ENCODE measurements at regions not wholly inside any gene's neighbourhood (a gene's known extent, or its start where the extent isn't known, plus 50 kb on each side); places are given as distances from the start of the nearest gene placed in this dataset.

- no peak for ATAC-seq
- Histone ChIP-seq H3K9ac (ENCODE audit: control insufficient read depth, insufficient read depth, low read length) (no peak overlapping the region), H3K27me3 (replicated peaks in 1 of 2; ENCODE audit: control insufficient read depth in 2 of 2, insufficient read depth in 2 of 2, low read length in 1 of 2) (no peaks in the 10 kb centered on the region), H3K4me1 (ENCODE audit: control insufficient read depth, insufficient read depth, low read length) (no peaks in the 10 kb centered on the region), H2AFZ (ENCODE audit: control insufficient read depth, low read depth, low read length) (no peak overlapping the region), H3K4me2 (ENCODE audit: control insufficient read depth, insufficient read depth) (no peak overlapping the region), H3K4me3 (no peak overlapping the region), H4K20me1 (ENCODE audit: control insufficient read depth, insufficient read depth) (no peaks in the 10 kb centered on the region), H3K27ac (ENCODE audit: control insufficient read depth, insufficient read depth) (no peak overlapping the region), H3K9me3 (replicated peaks; ENCODE audit: control insufficient read depth, insufficient read depth, low read length) (no peaks in the 10 kb centered on the region), H3K79me2 (ENCODE audit: control insufficient read depth, insufficient read depth, low read length) (no peaks in the 10 kb centered on the region), H3K36me3 (ENCODE audit: control insufficient read depth in 2 of 2, insufficient read depth in 2 of 2, low read length in 1 of 2) (no peaks in the 10 kb centered on the region)
- SMC1A ChIA-PET (ENCODE audit: uncharacterized antibody, unreplicated experiment), result interaction anchor here (1.6 kb wide), 1 partner anchor 19 kb away, joined by 3 read pairs; no protein-coding TSS in a partner anchor
- WGBS (ENCODE audit: insufficient coverage, insufficient replicate concordance, low lambda C conversion rate, missing lambda C conversion rate), result 17% methylated on average over 9 of the region's 9 CpGs
- in situ Hi-C loops (cut with MboI) (no loop called here), intact Hi-C loops (cut with micrococcal nuclease; ENCODE audit: unreplicated experiment) (no loop called here)
- no TSS peak for BruUV-seq (replicated peaks)
- RAD21 ChIA-PET (ENCODE audit: unreplicated experiment), result no interaction called here
- CTCF ChIA-PET, result no interaction called here
- no peak for DNase-seq (ENCODE audit: low read depth, low spot score)
- no peak for FAIRE-seq
- TF ChIP-seq ATF3 (IDR thresholded peaks at IDR 0.05; ENCODE audit: borderline replicate concordance, extremely low read depth, low read depth, low read length), result no peak
- no peak for TF ChIP-seq RFX5 (IDR thresholded peaks at IDR 0.05; ENCODE audit: low read depth, low read length)
- TF ChIP-seq MTA2 (IDR thresholded peaks at IDR 0.05; ENCODE audit: low read depth), result no peak
- no peak for TF ChIP-seq SMAD5 (IDR thresholded peaks at IDR 0.05; ENCODE audit: low read depth)
- TF ChIP-seq LARP7 (IDR thresholded peaks at IDR 0.05), result no peak
- no peak for TF ChIP-seq POLR2AphosphoS5 (IDR thresholded peaks at IDR 0.05; ENCODE audit: low read length)
- no peak for TF ChIP-seq IKZF1 (conservative IDR thresholded peaks at IDR 0.05)
- no peak for TF ChIP-seq SUPT20H (IDR thresholded peaks at IDR 0.05; ENCODE audit: borderline replicate concordance, control insufficient read depth, low read depth, low read length)
- no peak for TF ChIP-seq BCL3 (IDR thresholded peaks at IDR 0.05; ENCODE audit: borderline replicate concordance, insufficient read depth, low read depth, low read length, poor library complexity, severe bottlenecking)
- TF ChIP-seq NBN (IDR thresholded peaks at IDR 0.05), result no peak
- TF ChIP-seq, protein P1, sequence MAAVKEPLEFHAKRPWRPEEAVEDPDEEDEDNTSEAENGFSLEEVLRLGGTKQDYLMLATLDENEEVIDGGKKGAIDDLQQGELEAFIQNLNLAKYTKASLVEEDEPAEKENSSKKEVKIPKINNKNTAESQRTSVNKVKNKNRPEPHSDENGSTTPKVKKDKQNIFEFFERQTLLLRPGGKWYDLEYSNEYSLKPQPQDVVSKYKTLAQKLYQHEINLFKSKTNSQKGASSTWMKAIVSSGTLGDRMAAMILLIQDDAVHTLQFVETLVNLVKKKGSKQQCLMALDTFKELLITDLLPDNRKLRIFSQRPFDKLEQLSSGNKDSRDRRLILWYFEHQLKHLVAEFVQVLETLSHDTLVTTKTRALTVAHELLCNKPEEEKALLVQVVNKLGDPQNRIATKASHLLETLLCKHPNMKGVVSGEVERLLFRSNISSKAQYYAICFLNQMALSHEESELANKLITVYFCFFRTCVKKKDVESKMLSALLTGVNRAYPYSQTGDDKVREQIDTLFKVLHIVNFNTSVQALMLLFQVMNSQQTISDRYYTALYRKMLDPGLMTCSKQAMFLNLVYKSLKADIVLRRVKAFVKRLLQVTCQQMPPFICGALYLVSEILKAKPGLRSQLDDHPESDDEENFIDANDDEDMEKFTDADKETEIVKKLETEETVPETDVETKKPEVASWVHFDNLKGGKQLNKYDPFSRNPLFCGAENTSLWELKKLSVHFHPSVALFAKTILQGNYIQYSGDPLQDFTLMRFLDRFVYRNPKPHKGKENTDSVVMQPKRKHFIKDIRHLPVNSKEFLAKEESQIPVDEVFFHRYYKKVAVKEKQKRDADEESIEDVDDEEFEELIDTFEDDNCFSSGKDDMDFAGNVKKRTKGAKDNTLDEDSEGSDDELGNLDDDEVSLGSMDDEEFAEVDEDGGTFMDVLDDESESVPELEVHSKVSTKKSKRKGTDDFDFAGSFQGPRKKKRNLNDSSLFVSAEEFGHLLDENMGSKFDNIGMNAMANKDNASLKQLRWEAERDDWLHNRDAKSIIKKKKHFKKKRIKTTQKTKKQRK (IDR thresholded peaks at IDR 0.05; ENCODE audit: low read depth, low read length), result no peak
- no peak for TF ChIP-seq IKZF2 (IDR thresholded peaks at IDR 0.05)
- TF ChIP-seq ZNF207 (IDR thresholded peaks at IDR 0.05; ENCODE audit: borderline replicate concordance), result no peak
- TF ChIP-seq GATAD2B (conservative IDR thresholded peaks at IDR 0.05; ENCODE audit: low read depth), result no peak
- TF ChIP-seq CREM (IDR thresholded peaks at IDR 0.05; ENCODE audit: low read depth), result no peak
- no peak for TF ChIP-seq RELB (IDR thresholded peaks at IDR 0.05; ENCODE audit: low read depth)
- no peak for TF ChIP-seq FOXK2 (IDR thresholded peaks at IDR 0.05)
- TF ChIP-seq CHD1 (IDR thresholded peaks at IDR 0.05; ENCODE audit: low read depth, low read length), result no peak
- no peak for TF ChIP-seq SREBF1 (IDR thresholded peaks at IDR 0.05; ENCODE audit: low read length)
- POLR2A ChIA-PET, result interaction anchor here (0.5 kb wide), 1 partner anchor 152 kb away, joined by 3 read pairs; no protein-coding TSS in a partner anchor
These were observed 308.3 kb downstream of the TBC1D4 start for GRCh38 chr13:75173457-75174356.
